Activated naive CD4-positive, alpha-beta T cell treated with anti-CD3 and anti-CD28 coated beads for 36 hours (primary cell): ENCODE measurements at regions not wholly inside any gene's neighbourhood (a gene's known extent, or its start where the extent isn't known, plus 50 kb on each side); places are given as distances from the start of the nearest gene placed in this dataset.
"Not testable (repeated sequence)": the region's sequence is repeated elsewhere in the genome, so short reads cannot be mapped to it uniquely, and the experiment has no call there.

Experiments used
- CTCF ChIA-PET: fragments of 350-600 bp; sonication (Branson Sonifier 250); formaldehyde crosslinking; loops from one replicate; lab custom pipeline; 2021; ENCODE audit warnings: antibody characterized with exemption; lab: Charles Lee
- DNase-seq: peaks from one replicate; pipeline ENCODE4 v3.0.0-alpha.2; 2020
- H3K27ac Mint-ChIP-seq: one replicate; pipeline ENCODE4 v1.8.0; 2021; ENCODE audit warnings: mild to moderate bottlenecking, mixed read lengths
- H3K27me3 Mint-ChIP-seq: one replicate; pipeline ENCODE4 v1.8.0; 2021; ENCODE audit warnings: low read depth, mixed read lengths
- H3K36me3 Mint-ChIP-seq: one replicate; pipeline ENCODE4 v1.8.0; 2021; ENCODE audit warnings: low read depth, mixed read lengths
- H3K4me1 Mint-ChIP-seq: one replicate; pipeline ENCODE4 v1.8.0; 2021; ENCODE audit warnings: low read depth, mixed read lengths
- H3K4me3 Mint-ChIP-seq: one replicate; pipeline ENCODE4 v1.8.0; 2021; ENCODE audit warnings: mild to moderate bottlenecking, moderate library complexity, mixed read lengths
- H3K9me3 Mint-ChIP-seq: one replicate; pipeline ENCODE4 v1.8.0; 2021; ENCODE audit warnings: mixed read lengths
- intact Hi-C: fragments of 100-400 bp; cut with micrococcal nuclease; formaldehyde crosslinking; loops from one replicate; pipeline ENCODE4 v1.15.1; 2023

GRCh38 chr5:57429513-57430120 lies 53.0 kb downstream of the ACTBL2 start:
- no peaks in the 10 kb centered on the region for H3K4me1 Mint-ChIP-seq
- H3K36me3 Mint-ChIP-seq, result no peaks in the 10 kb centered on the region
- DNase-seq, result no peak
- CTCF ChIA-PET, result no interaction called here
- H3K27ac Mint-ChIP-seq, result no peak overlapping the region
- intact Hi-C loops, result no loop called here
- no peak overlapping the region for H3K4me3 Mint-ChIP-seq
- H3K27me3 Mint-ChIP-seq, result no peaks in the 10 kb centered on the region
- H3K9me3 Mint-ChIP-seq, result no peaks in the 10 kb centered on the region

GRCh38 chr5:57429021-57429420 lies 53.6 kb downstream of the ACTBL2 start:
- H3K27ac Mint-ChIP-seq, intact Hi-C loops, H3K4me3 Mint-ChIP-seq, H3K27me3 Mint-ChIP-seq, H3K36me3 Mint-ChIP-seq, H3K4me1 Mint-ChIP-seq, DNase-seq, H3K9me3 Mint-ChIP-seq: not testable (repeated sequence)
- CTCF ChIA-PET, result interaction anchor here (0.5 kb wide), 1 partner anchor 965 kb away, joined by 3 read pairs; no protein-coding TSS in a partner anchor

- no peaks in the 10 kb centered on the region for H3K4me1 Mint-ChIP-seq
- no peak overlapping the region for H3K4me3 Mint-ChIP-seq
- no peak overlapping the region for H3K27ac Mint-ChIP-seq
- DNase-seq, result no peak
- CTCF ChIA-PET, result interaction anchor here (1.2 kb wide), 1 partner anchor 125 kb away, joined by 4 read pairs; no protein-coding TSS in a partner anchor
- H3K27me3 Mint-ChIP-seq, result peaks cover 2% of the 10 kb centered on the region
- no peaks in the 10 kb centered on the region for H3K36me3 Mint-ChIP-seq
- H3K9me3 Mint-ChIP-seq, result no peaks in the 10 kb centered on the region
- intact Hi-C loops, result no loop called here
Observed at GRCh38 chr5:57422993-57423392, 59.6 kb downstream of the ACTBL2 start.

GRCh38 chr5:57422341-57422740 lies 60.3 kb downstream of the ACTBL2 start:
- H3K36me3 Mint-ChIP-seq, result no peaks in the 10 kb centered on the region
- no peaks in the 10 kb centered on the region for H3K4me1 Mint-ChIP-seq
- peaks cover 2% of the 10 kb centered on the region for H3K27me3 Mint-ChIP-seq
- CTCF ChIA-PET, result interaction anchor here (0.7 kb wide), 1 partner anchor 47 kb away, joined by 3 read pairs; no protein-coding TSS in a partner anchor
- intact Hi-C loops, result no loop called here
- no peaks in the 10 kb centered on the region for H3K9me3 Mint-ChIP-seq
- no peak overlapping the region for H3K4me3 Mint-ChIP-seq
- H3K27ac Mint-ChIP-seq, result no peak overlapping the region
- DNase-seq, result no peak

GRCh38 chr5:57420801-57421200 lies 61.8 kb downstream of the ACTBL2 start:
- Mint-ChIP-seq H3K9me3 (no peaks in the 10 kb centered on the region), H3K27me3 (peaks cover 2% of the 10 kb centered on the region), H3K27ac (no peak overlapping the region), H3K4me1 (no peaks in the 10 kb centered on the region), H3K4me3 (no peak overlapping the region), H3K36me3 (no peaks in the 10 kb centered on the region)
- intact Hi-C loops, result no loop called here
- no peak for DNase-seq
- CTCF ChIA-PET, result no interaction called here

DNA sequence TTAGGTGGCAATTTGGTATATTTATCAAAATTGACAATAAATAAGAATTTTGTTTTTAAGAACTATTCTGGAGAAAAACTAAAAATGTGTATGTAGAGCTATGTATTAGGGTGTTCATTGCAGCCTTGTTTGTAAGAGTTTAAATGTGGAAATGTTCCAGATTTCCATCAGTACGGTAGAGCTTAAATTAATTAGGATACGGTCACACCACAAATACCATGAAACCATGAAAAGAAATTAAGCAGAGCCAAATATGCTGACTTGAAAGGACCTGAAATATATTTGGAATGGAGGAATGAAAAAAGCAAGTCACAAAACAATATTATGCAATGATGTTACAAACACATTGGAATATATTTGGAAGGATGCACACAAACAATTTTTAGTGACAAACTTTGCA lies 64.6 kb downstream of the ACTBL2 start:
- no peak for DNase-seq
- Mint-ChIP-seq H3K4me3 (no peak overlapping the region), H3K27ac (no peak overlapping the region), H3K4me1 (no peaks in the 10 kb centered on the region), H3K27me3 (peaks cover 2% of the 10 kb centered on the region), H3K9me3 (no peaks in the 10 kb centered on the region), H3K36me3 (no peaks in the 10 kb centered on the region)
- intact Hi-C loops, result no loop called here
- CTCF ChIA-PET, result no interaction called here

DNA sequence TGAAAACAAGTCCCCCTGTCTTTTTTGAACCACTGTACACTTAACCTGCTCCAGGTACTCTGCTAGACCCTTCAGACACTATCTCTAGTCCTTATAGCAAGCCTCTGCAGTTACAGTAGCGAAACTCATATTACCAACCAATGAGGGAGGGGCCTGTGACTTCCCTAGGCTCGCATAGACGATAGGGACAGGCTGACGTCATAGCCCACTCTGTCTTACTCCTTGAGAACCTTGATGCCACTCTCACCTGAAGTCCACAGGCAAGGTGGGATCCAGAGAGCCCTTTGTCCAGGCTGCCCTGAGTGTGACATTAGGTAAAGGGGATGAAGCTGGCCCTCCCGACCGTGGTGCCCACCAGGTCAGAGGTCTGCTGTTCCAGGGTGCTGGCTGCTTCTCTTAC lies 65.3 kb downstream of the ACTBL2 start:
- H3K36me3 Mint-ChIP-seq, result no peaks in the 10 kb centered on the region
- peaks cover 2% of the 10 kb centered on the region for H3K27me3 Mint-ChIP-seq
- no peaks in the 10 kb centered on the region for H3K9me3 Mint-ChIP-seq
- intact Hi-C loops, result no loop called here
- DNase-seq, result no peak
- CTCF ChIA-PET, result no interaction called here
- H3K4me1 Mint-ChIP-seq, result no peaks in the 10 kb centered on the region
- no peak overlapping the region for H3K4me3 Mint-ChIP-seq
- no peak overlapping the region for H3K27ac Mint-ChIP-seq

DNA sequence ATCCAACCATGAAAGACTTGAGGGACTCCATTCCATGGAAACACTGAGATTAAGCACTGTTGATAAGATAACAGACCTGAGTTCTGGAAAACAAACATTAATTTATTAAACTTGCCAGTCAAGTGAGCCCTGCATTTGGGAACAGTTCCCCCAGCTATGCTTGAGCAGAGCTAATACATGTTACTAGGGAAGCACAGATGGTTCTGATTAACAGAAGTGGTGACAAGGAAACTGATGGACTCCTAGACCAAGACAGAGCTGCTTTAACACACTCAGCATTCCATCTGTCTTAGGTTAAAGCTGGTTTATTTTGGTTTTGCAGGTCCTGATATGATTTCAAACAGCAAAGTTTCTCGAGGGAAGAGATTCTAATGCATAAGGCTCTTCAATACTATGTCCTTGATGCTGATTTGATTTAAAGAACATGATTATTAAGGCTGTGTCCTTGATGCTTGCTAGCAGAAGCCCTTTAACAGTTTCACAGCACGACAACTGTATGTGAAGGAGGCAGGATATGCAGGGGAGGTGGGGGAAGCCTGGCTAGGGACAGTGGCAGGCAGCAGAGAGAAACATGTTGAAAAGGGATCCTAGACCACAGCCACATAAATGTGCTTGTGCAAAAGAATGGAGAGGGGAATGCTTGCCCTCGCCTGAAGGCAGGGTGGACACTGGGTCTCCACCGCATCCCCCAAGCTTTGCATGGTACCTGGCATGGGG lies 66.2 kb downstream of the ACTBL2 start:
- no peaks in the 10 kb centered on the region for H3K4me1 Mint-ChIP-seq
- CTCF ChIA-PET, result interaction anchor here (0.6 kb wide), 1 partner anchor 83 kb away, joined by 3 read pairs; no protein-coding TSS in a partner anchor

DNA sequence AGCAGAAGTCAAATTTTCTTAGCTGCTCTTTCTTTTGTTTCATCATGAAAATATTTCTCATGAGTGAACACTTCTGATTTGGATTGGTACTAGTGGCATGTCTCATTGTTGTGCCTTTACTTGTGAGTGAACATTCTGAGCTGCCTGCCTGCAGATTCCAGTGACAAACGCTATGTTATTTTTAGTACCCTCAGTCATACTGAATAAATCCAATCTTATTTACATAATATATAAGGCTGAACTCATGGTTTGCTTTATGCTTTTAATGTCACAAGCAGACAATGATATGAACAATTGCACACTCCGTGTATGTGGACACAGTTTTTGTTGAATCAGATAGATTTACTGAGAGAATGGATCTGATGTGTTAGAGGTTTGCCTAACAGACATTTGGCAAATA lies 67.8 kb downstream of the ACTBL2 start:
- Mint-ChIP-seq H3K4me3 (no peak overlapping the region), H3K27ac (no peak overlapping the region), H3K4me1 (no peaks in the 10 kb centered on the region), H3K9me3 (no peaks in the 10 kb centered on the region), H3K27me3 (no peaks in the 10 kb centered on the region), H3K36me3 (no peaks in the 10 kb centered on the region)
- CTCF ChIA-PET, result no interaction called here
- intact Hi-C loops, result no loop called here
- no peak for DNase-seq

More for the DNA sequence above, 66.2 kb downstream of the ACTBL2 start:
- H3K27me3 Mint-ChIP-seq, result no peaks in the 10 kb centered on the region
- H3K9me3 Mint-ChIP-seq, result no peaks in the 10 kb centered on the region
- H3K4me3 Mint-ChIP-seq, result no peak overlapping the region
- H3K27ac Mint-ChIP-seq, result no peak overlapping the region
- no peak for DNase-seq
- H3K36me3 Mint-ChIP-seq, result no peaks in the 10 kb centered on the region
- intact Hi-C loops, result loop anchor here (1.0 kb wide), 1 partner anchor 15 kb away; no protein-coding TSS in a partner anchor

GRCh38 chr5:57414191-57414590 lies 68.4 kb downstream of the ACTBL2 start:
- CTCF ChIA-PET, result no interaction called here
- no peaks in the 10 kb centered on the region for H3K9me3 Mint-ChIP-seq
- no peak overlapping the region for H3K4me3 Mint-ChIP-seq
- intact Hi-C loops, result no loop called here
- H3K27me3 Mint-ChIP-seq, result no peaks in the 10 kb centered on the region
- H3K27ac Mint-ChIP-seq, result no peak overlapping the region
- H3K4me1 Mint-ChIP-seq, result no peaks in the 10 kb centered on the region
- no peaks in the 10 kb centered on the region for H3K36me3 Mint-ChIP-seq
- DNase-seq, result no peak

DNA sequence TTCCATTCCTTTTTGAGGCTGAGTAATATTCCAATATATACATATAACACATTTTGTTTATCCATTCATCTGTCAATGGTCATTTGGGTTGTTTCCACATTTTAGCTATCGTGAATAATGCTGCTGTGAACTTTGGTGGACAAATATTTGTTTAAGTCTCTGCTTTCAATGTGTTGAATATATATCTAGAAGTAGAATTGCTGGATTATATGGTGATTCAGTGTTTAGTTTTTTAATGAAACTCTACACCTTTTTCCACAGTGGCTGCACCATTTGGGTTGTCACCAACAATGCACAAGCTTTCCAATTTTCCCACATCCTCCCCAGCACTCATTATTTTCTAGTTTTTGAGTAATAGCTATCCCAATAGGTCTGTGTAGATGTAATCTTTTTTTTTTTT lies 69.5 kb downstream of the ACTBL2 start:
- DNase-seq, result no peak
- CTCF ChIA-PET, result interaction anchor here (0.7 kb wide), 1 partner anchor 75 kb away, joined by 3 read pairs; no protein-coding TSS in a partner anchor
- H3K27ac Mint-ChIP-seq, result no peak overlapping the region
- H3K27me3 Mint-ChIP-seq, result no peaks in the 10 kb centered on the region
- H3K4me1 Mint-ChIP-seq, result no peaks in the 10 kb centered on the region
- no peak overlapping the region for H3K4me3 Mint-ChIP-seq
- H3K36me3 Mint-ChIP-seq, result no peaks in the 10 kb centered on the region
- intact Hi-C loops, result no loop called here
- H3K9me3 Mint-ChIP-seq, result no peaks in the 10 kb centered on the region

DNA sequence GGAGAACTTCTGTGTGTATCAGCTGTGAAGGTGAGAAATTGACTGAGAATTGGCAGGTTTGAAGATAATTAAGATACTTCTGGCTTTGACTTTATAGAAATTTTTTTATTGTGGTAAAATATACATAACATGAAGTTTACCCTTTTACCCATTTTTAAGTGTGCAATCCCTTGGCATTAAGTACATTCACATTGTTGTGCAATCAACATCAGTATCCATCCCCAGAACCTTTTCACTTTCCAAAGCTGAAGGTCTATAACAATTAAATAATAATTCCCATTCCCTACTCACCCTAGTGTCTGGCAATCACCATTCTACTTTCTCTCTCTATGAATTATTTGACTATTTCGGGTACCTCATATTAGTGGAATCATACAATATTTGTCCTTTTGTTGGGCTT lies 69.9 kb downstream of the ACTBL2 start:
- CTCF ChIA-PET, result interaction anchor here (0.7 kb wide), 1 partner anchor 74 kb away, joined by 3 read pairs; no protein-coding TSS in a partner anchor
- DNase-seq, result no peak
- no peak overlapping the region for H3K27ac Mint-ChIP-seq
- intact Hi-C loops, result no loop called here
- H3K9me3 Mint-ChIP-seq, result no peaks in the 10 kb centered on the region
- no peaks in the 10 kb centered on the region for H3K36me3 Mint-ChIP-seq
- no peak overlapping the region for H3K4me3 Mint-ChIP-seq
- H3K4me1 Mint-ChIP-seq, result no peaks in the 10 kb centered on the region
- no peaks in the 10 kb centered on the region for H3K27me3 Mint-ChIP-seq

DNA sequence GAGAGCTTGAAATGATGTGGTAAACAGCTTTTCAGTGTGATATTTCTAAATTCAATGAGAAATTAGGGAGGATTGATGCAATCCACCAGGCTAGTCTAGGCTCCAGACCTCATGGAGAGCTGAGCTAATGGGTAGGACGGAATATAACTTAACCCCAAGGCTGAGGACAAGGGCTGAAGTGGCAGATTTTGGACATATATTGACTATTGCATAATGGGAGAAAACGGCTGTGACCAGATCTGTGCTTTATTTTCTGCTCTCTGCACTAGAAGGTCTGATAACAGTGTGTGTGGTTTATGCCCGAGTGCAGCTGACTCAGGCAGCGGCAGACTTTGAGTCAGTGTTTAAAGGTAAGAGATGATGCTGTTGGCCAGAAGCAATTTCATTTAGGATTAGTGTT lies 70.6 kb downstream of the ACTBL2 start:
- DNase-seq, result no peak
- H3K36me3 Mint-ChIP-seq, result no peaks in the 10 kb centered on the region
- H3K27ac Mint-ChIP-seq, result no peak overlapping the region
- CTCF ChIA-PET, result interaction anchor here (0.6 to 1.4 kb wide), 2 partner anchors 32 to 1066 kb away, joined by 3 to 4 read pairs; no protein-coding TSS in a partner anchor
- no peak overlapping the region for H3K4me3 Mint-ChIP-seq
- no peaks in the 10 kb centered on the region for H3K9me3 Mint-ChIP-seq
- intact Hi-C loops, result no loop called here
- H3K4me1 Mint-ChIP-seq, result no peaks in the 10 kb centered on the region
- no peaks in the 10 kb centered on the region for H3K27me3 Mint-ChIP-seq
